Spleen (tissue), 11 donors: ENCODE measurements at regions not wholly inside any gene's neighbourhood (a gene's known extent, or its start where the extent isn't known, plus 50 kb on each side); places are given as distances from the start of the nearest gene placed in this dataset.

Source experiments
- DNase-seq: peaks from one replicate; pipeline ENCODE4 v3.0.0-alpha.2; 2020
- H3K27ac ChIP-seq, 8 donors: fragments of 200-600 bp; sonication (generic) in 7 of 8; 1 replicate in 4 of 8; 2 replicates in 4 of 8; pipeline versions ENCODE4 v1.5.0 to v1.8.0; 2016 to 2021; ENCODE audit warnings: inconsistent platforms in 4 of 8, mild to moderate bottlenecking in 4 of 8, moderate library complexity in 1 of 8
- H3K27me3 ChIP-seq, 7 donors: fragments of 200-600 bp; sonication (generic) in 6 of 7; replicated peaks in 1 of 7; 1 replicate in 4 of 7; 2 replicates in 3 of 7; pipeline versions ENCODE4 v1.5.0 to v1.8.0; 2016 to 2021; ENCODE audit warnings: inconsistent platforms in 3 of 7, mild to moderate bottlenecking in 1 of 7
- H3K36me3 ChIP-seq, 6 donors: fragments of 200-600 bp; sonication (generic) in 5 of 6; 1 replicate in 4 of 6; 2 replicates in 2 of 6; pipeline versions ENCODE4 v1.5.0 to v1.8.0; 2016 to 2021; ENCODE audit warnings: inconsistent platforms in 2 of 6
- H3K4me1 ChIP-seq, 6 donors: fragments of 200-600 bp; sonication (generic) in 5 of 6; 1 replicate in 3 of 6; 2 replicates in 3 of 6; pipeline versions ENCODE4 v1.5.0 to v1.8.0; 2016 to 2021; ENCODE audit warnings: inconsistent platforms in 3 of 6
- H3K4me3 ChIP-seq, 8 donors: fragments of 200-600 bp; sonication (generic) in 7 of 8; 1 replicate in 4 of 8; 2 replicates in 4 of 8; pipeline versions ENCODE4 v1.5.0 to v1.8.0; 2016 to 2021; ENCODE audit warnings: inconsistent platforms in 4 of 8, mild to moderate bottlenecking in 4 of 8, moderate library complexity in 2 of 8
- H3K9me3 ChIP-seq, 8 donors: fragments of 200-600 bp; sonication (generic) in 7 of 8; 1 replicate in 4 of 8; 2 replicates in 4 of 8; pipeline versions ENCODE4 v1.5.0 to v1.8.0; 2016 to 2021; ENCODE audit warnings: inconsistent platforms in 4 of 8
- CTCF ChIP-seq, 11 experiments: fragments of 200-600 bp in 7 of 11; fragments of 450-650 bp in 4 of 11; sonication (generic) in 4 of 11; IDR thresholded peaks in 8 of 11; conservative IDR thresholded peaks in 3 of 11; 1 replicate in 7 of 11; 2 replicates in 4 of 11; pipeline versions ENCODE4 v1.4.0 to v1.8.0; 2016 to 2021; ENCODE audit warnings: antibody characterized with exemption in 11 of 11, inconsistent platforms in 4 of 11, mild to moderate bottlenecking in 1 of 11
- POLR2A ChIP-seq, 3 donors: fragments of 450-650 bp; IDR thresholded peaks; one replicate each; pipeline ENCODE4 v1.5.1; 2017; ENCODE audit warnings: antibody characterized with exemption in 3 of 3, mild to moderate bottlenecking in 1 of 3
- POLR2AphosphoS5 ChIP-seq, 3 donors: sonication (generic); formaldehyde crosslinking; IDR thresholded peaks; one replicate each; pipeline ENCODE4 v1.5.1; 2017; ENCODE audit warnings: antibody characterized with exemption in 3 of 3
- WGBS, 5 donors: extraction: QIAGEN DNeasy Blood & Tissue Kit in 3 of 5; methylation state at CpG; one replicate each; pipeline versions ENCODE4 v1.1.5 to v1.1.7; 2013 to 2018; 5-methylcytosine and 5-hydroxymethylcytosine counted together
- intact Hi-C: fragments of 100-400 bp; cut with DNase I; formaldehyde crosslinking; loops from one replicate; pipeline ENCODE4 v1.15.0; 2023; ENCODE audit warnings: low total_unique reads
- donor health status: healthy with polysubstance abuse.
- donor health status: DM: no; HTN: no; CAD: no; lungs with moderate emphysema.
- donor health status: DM: no; HTN: no; CAD: no.
- donor health status: Bipolar disorder and iron deficiency.
- donor health status: healthy.
- donor health status: DM: no; HTN: no; CAD: no.
- donor health status: DM: yes; HTN: yes; CAD: no.

- Histone ChIP-seq H3K27ac (no peak overlapping the region), H3K36me3 (no peaks in the 10 kb centered on the region), H3K9me3 (no peaks in the 10 kb centered on the region), H3K4me1 (peaks cover 0 to 11% (median 0%) of the 10 kb centered on the region in 6 donors), H3K4me3 (no peak overlapping the region), H3K27me3 (no peaks in the 10 kb centered on the region)
- intact Hi-C loops = no loop called here
- no peak for DNase-seq
- TF ChIP-seq POLR2AphosphoS5 (IDR thresholded peaks at IDR 0.05) (no peak), CTCF (IDR thresholded peaks at IDR 0.05 in 8 of 11, conservative IDR thresholded peaks at IDR 0.05 in 3 of 11) (no peak), POLR2A (IDR thresholded peaks at IDR 0.05) (no peak)
- 52 to 66% (median 61%) methylated on average over 3 of the region's 3 CpGs for WGBS, 5 donors
These were observed 94.6 kb downstream of the ZPLD1 start for GRCh38 chr3:102529452-102529851.

- WGBS, 5 donors = 63 to 72% (median 70%) methylated on average over 4 of the region's 4 CpGs
- Histone ChIP-seq H3K27ac (no peak overlapping the region), H3K4me3 (no peak overlapping the region), H3K4me1 (peaks cover 0 to 11% (median 0%) of the 10 kb centered on the region in 6 donors), H3K36me3 (no peaks in the 10 kb centered on the region), H3K27me3 (no peaks in the 10 kb centered on the region), H3K9me3 (no peaks in the 10 kb centered on the region)
- intact Hi-C loops = no loop called here
- TF ChIP-seq POLR2A (IDR thresholded peaks at IDR 0.05) (no peak), POLR2AphosphoS5 (IDR thresholded peaks at IDR 0.05) (no peak), CTCF (IDR thresholded peaks at IDR 0.05 in 8 of 11, conservative IDR thresholded peaks at IDR 0.05 in 3 of 11) (no peak)
- no peak for DNase-seq
These were observed 95.8 kb downstream of the ZPLD1 start for GRCh38 chr3:102530415-102531181.

- Histone ChIP-seq H3K4me1 (peaks cover 0 to 16% (median 0%) of the 10 kb centered on the region in 6 donors), H3K36me3 (no peaks in the 10 kb centered on the region), H3K4me3 (no peak overlapping the region), H3K27ac (no peak overlapping the region), H3K27me3 (no peaks in the 10 kb centered on the region), H3K9me3 (no peaks in the 10 kb centered on the region)
- intact Hi-C loops = no loop called here
- DNase-seq = no peak
- TF ChIP-seq POLR2A (IDR thresholded peaks at IDR 0.05) = no peak
- no peak for TF ChIP-seq POLR2AphosphoS5 (IDR thresholded peaks at IDR 0.05)
- TF ChIP-seq CTCF (IDR thresholded peaks at IDR 0.05 in 8 of 11, conservative IDR thresholded peaks at IDR 0.05 in 3 of 11) = no peak
These were observed 96.9 kb downstream of the ZPLD1 start for GRCh38 chr3:102531686-102532085.

GRCh38 chr3:102532901-102533300, 98.1 kb downstream of the ZPLD1 start:
- Histone ChIP-seq H3K9me3 (no peaks in the 10 kb centered on the region), H3K36me3 (no peaks in the 10 kb centered on the region), H3K4me3 (no peak overlapping the region), H3K4me1 (peaks cover 0 to 19% (median 0%) of the 10 kb centered on the region in 6 donors), H3K27ac (no peak overlapping the region), H3K27me3 (no peaks in the 10 kb centered on the region)
- 37 to 57% (median 53%) methylated on average over 3 of the region's 3 CpGs for WGBS, 5 donors
- TF ChIP-seq CTCF (IDR thresholded peaks at IDR 0.05 in 8 of 11, conservative IDR thresholded peaks at IDR 0.05 in 3 of 11) = no peak
- no peak for TF ChIP-seq POLR2A (IDR thresholded peaks at IDR 0.05)
- TF ChIP-seq POLR2AphosphoS5 (IDR thresholded peaks at IDR 0.05) = no peak
- no peak for DNase-seq
- intact Hi-C loops = no loop called here
